Skeletal muscle satellite cell (primary cell): ENCODE measurements at regions not wholly inside any gene's neighbourhood (a gene's known extent, or its start where the extent isn't known, plus 50 kb on each side); places are given as distances from the start of the nearest gene placed in this dataset.
"Not testable (repeated sequence)": the region's sequence is repeated elsewhere in the genome, so short reads cannot be mapped to it uniquely, and the experiment has no call there.

Experiments used
- H3K27me3 ChIP-seq: 2 replicates; pipeline ENCODE4 v1.7.0; 2013; ENCODE audit warnings: low read length; ENCODE audit not compliant: control insufficient read depth, insufficient read depth
- H3K36me3 ChIP-seq: 2 replicates; pipeline ENCODE4 v1.7.0; 2013; ENCODE audit warnings: mild to moderate bottlenecking, control low read depth, low read length; ENCODE audit not compliant: insufficient read depth
- H3K4me1 ChIP-seq: 2 replicates; pipeline ENCODE4 v1.7.0; 2013; ENCODE audit warnings: low read length; ENCODE audit not compliant: control insufficient read depth, insufficient read depth
- H3K4me2 ChIP-seq: 2 replicates; pipeline ENCODE4 v1.7.0; 2013; ENCODE audit warnings: mild to moderate bottlenecking, low read length
- H3K4me3 ChIP-seq: 2 replicates; pipeline ENCODE4 v1.7.0; 2013; ENCODE audit warnings: low read length
- H3K9ac ChIP-seq: 2 replicates; pipeline ENCODE4 v1.7.0; 2013; ENCODE audit warnings: mild to moderate bottlenecking, low read depth, low read length, moderate library complexity
- H3K9me3 ChIP-seq: replicated peaks from 2 replicates; pipeline ENCODE4 v1.7.0; 2013; ENCODE audit warnings: mild to moderate bottlenecking, control low read depth, low read length

- peaks cover 16% of the 10 kb centered on the region for H3K4me1 ChIP-seq
These were observed 104.3 kb downstream of the MTERF1 start for GRCh38 chr7:91776171-91776570.

GRCh38 chr7:91777522-91777921, 103.0 kb downstream of the MTERF1 start:
- Histone ChIP-seq H3K27me3 (no peaks in the 10 kb centered on the region), H3K4me3 (no peak overlapping the region), H3K9me3 (no peaks in the 10 kb centered on the region), H3K36me3 (no peaks in the 10 kb centered on the region), H3K4me1 (peaks cover 5% of the 10 kb centered on the region), H3K4me2 (no peak overlapping the region), H3K9ac (no peak overlapping the region)

More at GRCh38 chr7:91776171-91776570, 104.3 kb downstream of the MTERF1 start:
- H3K4me3 ChIP-seq, result no peak overlapping the region
- no peak overlapping the region for H3K4me2 ChIP-seq
- H3K9ac ChIP-seq, result no peak overlapping the region
- H3K36me3 ChIP-seq, result no peaks in the 10 kb centered on the region
- H3K27me3 ChIP-seq, result no peaks in the 10 kb centered on the region
- H3K9me3 ChIP-seq, result no peaks in the 10 kb centered on the region

GRCh38 chr7:91778416-91778815, 102.1 kb downstream of the MTERF1 start:
- Histone ChIP-seq H3K4me2 (no peak overlapping the region), H3K9ac (no peak overlapping the region), H3K9me3 (no peaks in the 10 kb centered on the region), H3K36me3 (no peaks in the 10 kb centered on the region), H3K4me3 (no peak overlapping the region), H3K4me1 (no peaks in the 10 kb centered on the region), H3K27me3 (no peaks in the 10 kb centered on the region)

GRCh38 chr7:91780521-91780920, 100.0 kb downstream of the MTERF1 start:
- Histone ChIP-seq H3K36me3 (no peaks in the 10 kb centered on the region), H3K9me3 (no peaks in the 10 kb centered on the region), H3K27me3 (no peaks in the 10 kb centered on the region), H3K9ac (no peak overlapping the region), H3K4me2 (no peak overlapping the region), H3K4me3 (no peak overlapping the region), H3K4me1 (no peaks in the 10 kb centered on the region)

GRCh38 chr7:91784469-91784868, 96.0 kb downstream of the MTERF1 start:
- no peaks in the 10 kb centered on the region for H3K4me1 ChIP-seq
- H3K9ac ChIP-seq, result no peak overlapping the region
- H3K36me3 ChIP-seq, result no peaks in the 10 kb centered on the region
- no peak overlapping the region for H3K4me2 ChIP-seq
- H3K27me3 ChIP-seq, result no peaks in the 10 kb centered on the region
- H3K9me3 ChIP-seq, result no peaks in the 10 kb centered on the region
- H3K4me3 ChIP-seq, result no peak overlapping the region

- no peak overlapping the region for H3K4me2 ChIP-seq
- H3K4me1 ChIP-seq, result no peaks in the 10 kb centered on the region
- no peaks in the 10 kb centered on the region for H3K36me3 ChIP-seq
- H3K27me3 ChIP-seq, result no peaks in the 10 kb centered on the region
- H3K9ac ChIP-seq, result no peak overlapping the region
- no peaks in the 10 kb centered on the region for H3K9me3 ChIP-seq
- H3K4me3 ChIP-seq, result no peak overlapping the region
These were observed 92.6 kb downstream of the MTERF1 start for GRCh38 chr7:91787931-91788330.

GRCh38 chr7:91789086-91789485, 91.4 kb downstream of the MTERF1 start:
- H3K4me1 ChIP-seq, result no peaks in the 10 kb centered on the region
- no peak overlapping the region for H3K4me2 ChIP-seq
- no peak overlapping the region for H3K9ac ChIP-seq
- H3K9me3 ChIP-seq, result no peaks in the 10 kb centered on the region
- no peaks in the 10 kb centered on the region for H3K36me3 ChIP-seq
- H3K4me3 ChIP-seq, result no peak overlapping the region
- no peaks in the 10 kb centered on the region for H3K27me3 ChIP-seq

GRCh38 chr7:91789558-91789957, 90.9 kb downstream of the MTERF1 start:
- no peaks in the 10 kb centered on the region for H3K36me3 ChIP-seq
- no peak overlapping the region for H3K9ac ChIP-seq
- no peaks in the 10 kb centered on the region for H3K27me3 ChIP-seq
- no peaks in the 10 kb centered on the region for H3K9me3 ChIP-seq
- H3K4me1 ChIP-seq, result no peaks in the 10 kb centered on the region
- no peak overlapping the region for H3K4me3 ChIP-seq
- H3K4me2 ChIP-seq, result no peak overlapping the region

- not testable (repeated sequence) for H3K36me3 ChIP-seq, H3K9me3 ChIP-seq, H3K4me2 ChIP-seq, H3K4me1 ChIP-seq, H3K4me3 ChIP-seq, H3K9ac ChIP-seq, H3K27me3 ChIP-seq
These were observed 89.9 kb downstream of the MTERF1 start for GRCh38 chr7:91790646-91791045.

- Histone ChIP-seq H3K9ac (no peak overlapping the region), H3K27me3 (no peaks in the 10 kb centered on the region), H3K4me3 (no peak overlapping the region), H3K36me3 (no peaks in the 10 kb centered on the region), H3K9me3 (no peaks in the 10 kb centered on the region), H3K4me2 (no peak overlapping the region), H3K4me1 (no peaks in the 10 kb centered on the region)
These were observed 84.4 kb downstream of the MTERF1 start for GRCh38 chr7:91796122-91796521.

- Histone ChIP-seq H3K27me3 (no peaks in the 10 kb centered on the region), H3K4me3 (no peak overlapping the region), H3K4me1 (no peaks in the 10 kb centered on the region), H3K9ac (no peak overlapping the region), H3K4me2 (no peak overlapping the region), H3K36me3 (no peaks in the 10 kb centered on the region), H3K9me3 (no peaks in the 10 kb centered on the region)
These were observed 82.1 kb downstream of the MTERF1 start for GRCh38 chr7:91798425-91798824.

GRCh38 chr7:91800389-91800788, 80.1 kb downstream of the MTERF1 start:
- Histone ChIP-seq H3K9me3 (no peaks in the 10 kb centered on the region), H3K27me3 (no peaks in the 10 kb centered on the region), H3K4me2 (no peak overlapping the region), H3K36me3 (no peaks in the 10 kb centered on the region), H3K4me1 (no peaks in the 10 kb centered on the region), H3K9ac (no peak overlapping the region), H3K4me3 (no peak overlapping the region)
